HG03196 (cell line): ENCODE measurements at regions not wholly inside any gene's neighbourhood (a gene's known extent, or its start where the extent isn't known, plus 50 kb on each side); places are given as distances from the start of the nearest gene placed in this dataset.

Source experiments
- ATAC-seq: cut with Tn5 transposase; IDR thresholded peaks from one replicate; pipeline ENCODE4 v1.9.1; 2021; ENCODE audit not compliant: unreplicated experiment

DNA sequence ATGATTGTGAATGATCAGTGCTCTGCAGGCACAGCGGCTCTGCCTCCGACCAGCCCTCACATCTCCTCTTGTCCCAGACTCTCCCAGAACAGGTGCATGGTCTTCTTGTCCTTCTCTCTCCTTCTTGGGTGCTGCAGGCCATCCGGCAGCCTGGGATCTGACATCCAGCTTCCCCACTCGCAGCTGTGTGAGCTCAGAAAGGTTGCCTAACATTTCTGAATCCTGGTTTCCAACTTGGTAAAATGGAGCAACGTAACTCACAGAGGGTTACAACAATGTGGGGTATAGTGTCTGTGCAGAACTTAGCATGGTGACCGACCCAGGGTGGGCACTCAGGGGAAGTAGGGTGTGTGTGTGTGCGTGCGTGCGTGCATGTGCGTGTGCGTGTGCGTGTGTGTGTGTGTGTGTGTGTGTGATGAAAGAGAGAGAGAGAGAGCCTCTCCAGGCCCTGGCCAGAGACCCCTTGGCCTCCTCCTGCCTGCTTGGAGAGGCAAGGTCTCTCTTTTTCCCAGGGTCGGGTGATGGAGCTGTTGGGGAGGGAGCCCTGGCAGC lies 110.1 kb downstream of the SNX5 start:
- no peak for ATAC-seq

DNA sequence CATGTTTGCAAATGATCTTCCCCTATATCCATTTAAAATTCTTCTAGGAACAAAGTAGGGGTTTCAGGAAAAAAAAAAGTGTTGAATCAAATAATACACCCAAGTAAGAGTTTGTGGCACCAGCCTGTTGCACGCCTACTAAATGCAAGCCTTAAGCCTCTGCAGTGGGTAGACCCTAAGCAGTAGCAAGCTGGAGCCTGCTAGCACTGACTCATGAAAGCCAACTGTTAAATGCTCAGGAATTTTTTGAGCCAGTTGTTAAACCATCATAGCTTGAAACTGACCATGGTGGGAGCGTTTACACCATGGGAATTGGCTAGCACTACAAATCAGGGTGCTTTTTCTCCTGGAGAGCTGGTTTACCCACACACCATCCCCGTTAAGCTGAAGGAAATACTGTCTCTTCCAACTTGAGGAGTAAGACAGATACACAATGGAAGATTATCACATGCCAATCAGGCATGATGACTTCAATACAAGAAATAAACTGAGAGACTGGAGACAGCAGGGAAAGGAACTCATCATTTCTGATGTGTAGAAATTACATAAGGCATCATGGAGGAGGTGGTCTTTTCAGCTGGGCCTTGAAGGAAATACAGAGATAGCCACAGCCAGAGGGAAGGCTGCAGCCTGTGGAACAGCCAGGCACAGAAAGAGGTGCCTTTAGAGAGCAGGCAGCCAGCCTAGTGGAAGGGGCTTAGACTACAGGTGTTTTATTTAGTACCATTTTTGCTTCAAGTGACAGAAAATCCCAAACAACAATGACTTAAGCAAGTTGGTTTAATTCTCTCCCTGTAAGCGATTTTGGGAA lies 110.8 kb downstream of the SNX5 start:
- no peak for ATAC-seq

DNA sequence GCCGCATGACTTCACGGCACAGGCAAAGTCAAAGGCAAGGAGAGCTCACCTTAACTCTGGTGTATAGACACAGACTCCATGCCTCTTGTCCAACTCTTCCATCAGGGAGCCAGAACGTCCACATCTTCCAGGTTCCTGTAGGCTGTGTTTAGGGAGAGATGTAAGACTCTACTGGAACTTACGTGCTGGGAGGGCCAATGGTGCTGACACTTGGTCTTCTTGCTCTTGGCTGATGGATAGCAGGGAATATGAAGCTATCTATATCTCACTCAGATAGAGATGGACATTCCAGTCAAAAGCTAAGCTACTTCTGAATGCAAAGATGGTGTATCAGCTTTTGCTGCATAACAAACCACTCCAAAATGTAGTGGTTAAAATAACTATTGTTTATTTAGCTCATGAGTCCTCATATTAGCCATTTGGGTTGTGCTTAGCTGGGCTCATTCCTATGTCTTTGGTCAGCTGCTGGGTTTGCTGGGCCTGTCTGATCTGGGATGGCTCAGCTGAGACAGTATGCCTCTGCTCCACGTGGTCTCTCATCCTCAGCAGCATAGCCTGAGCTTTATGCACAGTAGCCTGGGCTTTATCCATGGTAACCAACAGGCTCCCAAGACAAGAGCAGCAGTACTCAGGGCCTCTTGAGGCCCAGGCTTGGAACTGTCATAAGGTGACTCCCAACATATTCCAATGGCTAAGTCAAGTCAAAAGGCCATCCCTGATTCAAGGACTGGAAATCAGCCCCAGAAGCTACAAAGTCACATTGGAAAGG lies 111.6 kb downstream of the SNX5 start:
- no peak for ATAC-seq

DNA sequence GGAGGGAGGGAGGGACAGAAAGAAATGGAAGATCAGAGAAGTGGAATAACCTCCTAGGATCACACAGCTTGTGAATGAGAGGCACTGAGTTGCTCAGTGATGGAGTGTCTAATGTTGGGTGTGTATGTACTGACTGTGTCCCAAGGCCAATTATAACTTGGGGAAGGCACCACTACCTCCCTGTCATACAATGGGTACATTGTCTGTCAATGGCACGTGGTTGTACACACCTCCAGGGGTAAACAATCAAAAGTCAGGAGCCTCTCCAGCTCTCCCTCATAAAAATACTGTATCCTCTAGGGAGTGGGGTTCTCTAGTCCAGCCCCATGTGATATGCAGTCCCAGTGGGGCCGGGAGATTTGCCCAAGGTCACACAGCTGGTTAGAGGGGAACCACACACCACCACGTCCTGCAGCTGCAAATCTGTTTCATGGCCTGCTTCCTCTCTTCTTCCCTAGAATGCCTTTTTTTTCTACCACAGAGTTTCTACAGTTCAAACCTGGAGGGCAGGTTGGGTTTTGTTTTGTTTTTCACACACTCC lies 112.5 kb downstream of the SNX5 start:
- ATAC-seq, result peak; percentile 81

DNA sequence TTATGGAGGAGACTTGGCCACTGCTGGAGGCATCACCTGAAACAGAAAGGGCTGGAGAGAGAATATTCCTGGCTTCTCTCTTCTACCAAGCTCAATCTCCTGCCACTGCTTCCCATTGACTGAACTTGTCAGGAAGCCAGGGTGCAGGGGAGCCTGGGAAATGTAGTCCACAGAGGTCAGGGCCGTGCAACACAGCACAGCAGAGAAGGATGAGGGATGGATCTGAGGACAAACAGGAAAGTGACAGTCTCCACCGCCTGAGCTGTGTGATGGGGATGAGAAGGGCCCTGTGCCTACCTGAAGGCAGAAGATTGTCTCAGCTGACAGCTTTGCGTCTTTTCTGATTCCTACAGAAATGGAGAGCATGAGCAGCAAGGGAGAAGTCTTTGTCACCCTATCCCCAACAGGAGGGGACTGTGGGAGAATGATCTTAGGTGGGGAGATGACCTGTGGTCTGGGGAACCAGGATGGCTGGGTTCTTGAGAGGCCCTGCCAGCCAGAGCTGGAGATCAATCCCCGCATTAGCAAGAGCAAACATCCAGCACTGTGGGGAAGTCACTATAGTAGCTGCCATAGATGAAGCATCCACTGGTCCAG lies 114.2 kb downstream of the SNX5 start:
- no peak for ATAC-seq

DNA sequence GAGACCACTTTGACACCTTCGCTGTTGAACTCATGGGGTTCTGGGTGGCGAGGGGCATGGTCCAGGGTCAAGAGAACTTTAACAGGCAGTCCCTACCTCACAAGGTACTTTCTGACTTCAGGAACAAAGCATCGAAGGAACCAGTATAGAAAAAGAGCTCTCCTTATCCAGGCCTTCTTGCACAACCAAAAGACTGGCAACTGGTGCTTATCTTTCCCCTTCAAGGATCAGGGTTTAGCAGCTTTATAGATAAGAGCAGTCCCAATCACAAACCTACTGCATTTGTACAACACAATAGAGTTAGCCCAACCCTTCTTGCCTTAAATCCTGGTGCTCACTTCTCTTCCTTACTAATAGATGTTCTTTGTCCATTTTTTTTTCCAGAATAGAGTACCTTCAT lies 116.3 kb downstream of the SNX5 start:
- ATAC-seq, result no peak

DNA sequence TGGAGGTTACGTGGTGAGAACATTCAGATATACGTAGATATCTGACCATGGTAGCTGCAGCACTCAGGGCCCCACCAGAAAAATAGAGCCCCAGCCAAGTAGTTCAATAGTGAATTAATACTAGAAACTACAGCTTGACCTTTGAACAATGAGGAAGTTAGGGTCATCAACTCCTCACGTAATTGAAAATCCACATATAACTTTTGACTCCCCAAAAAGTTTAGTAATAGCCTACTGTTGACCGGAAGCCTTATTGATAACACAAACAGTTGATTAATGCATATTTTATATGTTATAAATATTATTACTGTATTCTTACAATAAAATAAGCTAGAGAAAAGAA lies 117.9 kb downstream of the SNX5 start:
- no peak for ATAC-seq

DNA sequence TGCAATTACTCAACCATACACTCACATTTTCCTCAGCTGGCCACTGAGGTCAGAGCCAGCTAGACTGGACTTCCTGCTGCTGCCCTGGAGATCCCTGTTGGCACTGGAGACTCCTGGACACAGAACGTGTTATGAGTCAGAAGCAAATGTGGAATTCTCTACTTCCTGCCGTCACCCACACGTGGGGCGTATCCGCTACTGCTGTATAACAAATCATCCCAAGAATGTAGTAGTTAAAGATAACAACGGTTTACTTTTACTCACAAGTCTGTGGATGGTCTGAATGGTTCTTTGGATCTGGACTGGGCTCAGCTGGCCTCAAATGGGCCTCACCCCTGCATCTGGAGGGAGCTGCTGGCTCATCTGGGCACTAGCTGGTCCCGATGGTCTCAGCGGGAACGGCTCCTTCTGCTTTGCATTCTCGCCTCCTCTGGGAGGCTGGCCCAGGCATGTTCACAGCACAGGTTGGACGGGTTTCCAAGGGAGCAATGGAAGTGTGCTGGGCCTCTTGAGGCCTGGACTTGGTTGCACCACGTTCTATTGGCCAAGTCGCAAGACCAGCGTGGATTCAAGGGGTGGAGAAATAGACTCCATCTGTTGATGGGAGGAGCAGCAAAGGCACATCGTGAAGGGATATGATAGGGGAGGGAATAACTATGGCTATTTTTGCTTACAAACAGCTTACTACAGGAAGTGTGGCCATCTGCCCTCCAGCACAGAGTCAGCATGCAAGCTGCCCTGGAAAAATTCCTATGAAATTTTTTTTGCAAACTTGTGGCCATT lies 118.5 kb downstream of the SNX5 start:
- ATAC-seq, result no peak

DNA sequence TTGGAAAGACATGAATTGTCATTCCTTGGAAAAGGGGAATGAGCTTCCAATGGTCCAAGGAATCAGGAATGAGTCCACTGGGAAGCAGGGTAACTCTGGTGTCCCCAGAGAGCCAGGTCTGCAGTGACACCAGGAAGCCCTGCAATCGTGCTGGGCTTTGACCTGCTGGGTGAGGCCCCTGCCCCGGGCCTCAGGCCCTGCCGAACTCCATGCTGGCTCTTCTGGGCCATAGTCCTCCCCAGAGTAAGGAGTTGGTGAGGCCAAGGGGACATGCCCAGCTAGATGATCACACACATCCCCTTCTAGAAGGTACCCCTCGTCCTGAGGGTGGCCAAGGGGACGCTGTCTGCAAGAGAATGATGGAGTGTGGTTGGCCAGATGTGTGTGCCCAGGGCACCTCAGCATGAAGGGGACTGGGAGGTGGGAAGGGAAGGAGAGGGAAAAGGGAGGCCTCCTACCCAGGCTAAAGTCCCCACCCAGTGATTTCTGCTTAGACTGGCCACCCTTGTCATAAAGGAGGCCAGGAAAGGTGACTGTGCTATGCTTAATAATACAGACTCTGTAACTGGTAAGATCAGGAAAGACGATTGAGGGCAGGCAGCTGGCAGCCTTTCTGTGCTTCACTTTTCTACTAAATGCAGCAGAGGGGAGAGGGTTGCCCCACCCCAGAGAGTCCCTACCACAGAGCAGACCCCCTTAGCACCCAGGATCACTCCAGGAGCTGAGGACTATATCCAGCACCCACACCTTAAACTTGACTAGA lies 119.3 kb downstream of the SNX5 start:
- ATAC-seq, result no peak

DNA sequence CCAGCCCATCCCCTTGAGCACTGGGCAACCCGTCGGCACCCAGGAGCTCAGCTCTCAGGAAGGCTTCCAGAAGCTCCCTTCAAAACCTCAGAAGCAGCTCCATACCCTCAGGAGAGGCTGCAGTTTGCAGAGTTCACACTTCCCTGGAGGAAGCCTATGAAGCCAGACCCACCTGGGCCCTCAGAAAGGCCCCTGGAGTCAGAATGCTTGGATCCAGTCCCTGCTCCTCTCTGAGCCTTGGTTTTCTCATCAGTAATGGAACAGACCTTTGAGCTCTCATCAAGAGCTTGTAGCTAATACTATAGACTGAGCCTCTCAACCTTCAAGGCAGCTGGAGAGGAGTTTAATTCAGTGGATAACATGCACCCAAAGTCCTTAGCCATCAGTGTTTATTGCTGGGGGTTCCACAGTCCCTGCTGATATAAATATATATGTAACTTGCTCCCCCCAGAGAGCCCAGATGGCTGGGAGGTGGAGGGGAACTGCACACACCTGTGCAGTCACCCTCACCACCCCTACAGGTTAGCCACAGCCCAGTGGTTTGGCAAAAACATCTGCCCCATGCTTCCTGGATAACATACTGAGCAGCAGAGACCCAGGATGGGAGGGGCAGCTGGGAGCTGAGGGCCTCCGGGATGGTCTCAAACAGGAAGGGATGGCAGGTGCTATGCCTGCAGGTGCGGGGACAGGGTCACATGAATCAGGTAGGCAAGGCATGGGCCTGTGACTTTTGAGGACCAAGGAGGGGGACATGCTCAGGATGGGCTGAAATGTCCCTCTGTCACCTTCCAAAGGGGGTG lies 120.1 kb downstream of the SNX5 start:
- no peak for ATAC-seq

DNA sequence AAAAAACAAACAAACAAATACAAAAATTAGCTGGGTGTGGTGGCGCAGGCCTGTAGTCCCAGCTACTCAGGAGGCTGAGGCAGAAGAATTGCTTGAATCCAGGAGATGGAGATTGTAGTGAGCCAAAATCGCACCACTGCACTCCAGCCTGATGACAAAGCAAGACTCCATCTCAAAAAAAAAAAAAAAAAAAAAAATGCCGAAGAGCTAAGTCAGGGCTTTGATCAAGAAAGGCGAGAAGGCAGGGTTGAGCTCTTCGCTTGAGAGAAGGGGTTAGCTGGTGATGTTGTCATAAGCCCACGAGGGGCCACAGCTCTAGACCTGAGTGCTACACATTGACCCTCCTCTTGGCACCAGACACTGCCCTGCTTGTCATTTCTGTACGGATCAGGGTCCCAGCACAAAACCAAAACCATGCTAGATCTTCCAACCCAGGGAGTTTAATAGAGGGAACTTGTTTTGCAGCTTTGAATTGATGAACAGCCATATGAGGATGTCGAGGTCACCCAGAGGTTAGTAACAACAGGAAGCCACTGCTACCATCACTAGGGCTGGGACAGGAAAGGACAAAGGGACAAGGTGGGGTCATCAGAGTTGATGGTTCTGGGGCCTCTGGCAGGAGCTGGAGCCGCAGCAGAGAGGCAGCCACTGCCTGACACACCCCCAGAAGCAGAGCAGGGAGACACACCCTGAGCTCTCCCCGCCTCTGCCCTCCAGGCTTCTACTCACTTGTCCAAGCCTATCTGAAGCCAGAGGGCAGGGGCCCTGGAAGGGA lies 122.7 kb downstream of the SNX5 start:
- ATAC-seq, result no peak

DNA sequence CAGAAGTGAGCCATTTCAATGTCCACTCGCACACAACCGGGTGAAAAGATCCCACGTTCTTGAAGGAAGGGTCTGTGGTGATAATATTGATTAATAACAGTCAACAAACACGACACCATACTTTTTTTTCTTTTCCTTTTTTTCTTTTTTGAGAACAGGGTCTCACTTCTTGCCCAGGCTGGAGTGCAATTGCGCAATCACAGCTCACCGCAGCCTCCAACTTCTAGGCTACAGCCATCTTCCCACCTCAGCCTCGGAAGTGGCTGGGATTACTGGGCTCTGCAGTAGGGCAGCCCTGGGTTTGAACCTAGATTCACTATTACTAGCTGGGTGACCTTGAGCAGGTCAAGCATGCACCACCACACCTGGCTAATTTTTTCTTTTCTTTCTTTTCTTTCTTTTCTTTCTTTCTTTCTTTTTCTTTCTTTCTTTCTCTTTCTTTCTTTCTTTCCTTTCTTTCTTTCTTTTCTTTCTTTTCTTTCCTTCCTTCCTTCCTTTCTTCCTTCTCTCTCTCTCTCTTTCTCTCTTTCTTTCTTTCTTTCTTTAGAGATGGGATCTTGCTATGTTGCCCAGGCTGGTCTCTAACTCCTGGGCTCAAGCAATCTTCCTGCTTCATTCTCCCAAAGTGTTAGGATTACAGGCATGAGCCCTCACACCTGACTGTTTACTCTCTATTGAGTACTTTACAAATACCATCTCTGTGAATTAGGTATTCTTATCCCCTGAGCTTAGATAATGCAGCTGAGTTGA lies 123.9 kb downstream of the SNX5 start:
- ATAC-seq, result no peak

DNA sequence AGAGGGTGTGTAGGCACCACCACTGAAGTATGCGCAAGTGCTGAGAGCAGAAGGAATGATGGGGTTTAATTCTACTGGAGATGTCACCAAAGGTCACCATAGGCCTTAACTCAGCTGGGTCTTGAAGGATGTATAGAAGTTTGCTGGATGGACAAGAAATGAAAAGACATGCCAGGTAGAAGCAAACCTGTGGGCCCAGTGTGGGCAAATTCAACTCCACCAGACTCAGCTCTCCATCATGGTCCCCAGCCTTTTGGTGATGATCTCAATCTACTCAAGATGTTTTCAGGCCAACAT lies 124.5 kb downstream of the SNX5 start:
- no peak for ATAC-seq

DNA sequence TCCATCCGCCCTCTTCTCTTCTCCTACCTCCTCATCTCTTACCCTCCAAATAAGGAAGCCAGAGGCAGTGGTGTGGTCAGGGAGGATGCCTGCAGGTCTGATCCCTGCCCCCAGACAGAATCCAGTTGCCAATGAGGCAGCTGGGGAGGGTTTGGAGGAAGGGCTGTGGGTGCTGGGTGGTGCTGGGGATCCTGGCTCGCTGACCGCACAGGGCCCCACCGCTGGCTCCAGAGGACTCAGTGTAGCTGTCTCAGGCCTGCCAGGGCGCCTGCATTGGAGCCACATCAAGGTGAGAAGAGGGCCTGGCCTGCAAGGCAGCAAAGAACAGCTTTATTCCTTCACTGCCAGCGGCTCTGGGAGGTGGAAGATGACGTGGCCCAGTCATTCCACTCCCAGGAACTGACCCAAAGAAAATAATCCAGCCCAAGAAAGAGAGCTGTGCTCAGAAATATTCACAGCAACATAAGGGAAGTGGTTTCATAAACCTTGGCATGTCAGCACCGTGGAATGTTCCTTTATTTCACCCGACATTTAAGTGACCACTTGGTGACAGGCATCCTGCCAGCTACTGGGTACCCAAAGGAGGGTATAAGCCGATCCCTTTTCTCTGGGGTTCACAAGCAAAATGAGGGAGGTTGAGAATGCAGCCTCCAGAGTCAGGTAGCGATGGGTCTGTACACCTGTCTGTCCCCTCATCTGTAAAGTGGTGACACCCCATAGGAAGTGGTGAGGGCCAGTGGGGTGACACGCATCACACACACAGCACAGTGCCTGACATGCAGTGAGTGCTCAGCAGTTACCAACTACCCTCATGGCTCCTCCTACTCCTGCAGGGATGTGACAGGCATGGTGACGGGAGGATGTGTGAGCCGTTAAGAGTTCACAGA lies 125.1 kb downstream of the SNX5 start:
- ATAC-seq, result peak; percentile 58

DNA sequence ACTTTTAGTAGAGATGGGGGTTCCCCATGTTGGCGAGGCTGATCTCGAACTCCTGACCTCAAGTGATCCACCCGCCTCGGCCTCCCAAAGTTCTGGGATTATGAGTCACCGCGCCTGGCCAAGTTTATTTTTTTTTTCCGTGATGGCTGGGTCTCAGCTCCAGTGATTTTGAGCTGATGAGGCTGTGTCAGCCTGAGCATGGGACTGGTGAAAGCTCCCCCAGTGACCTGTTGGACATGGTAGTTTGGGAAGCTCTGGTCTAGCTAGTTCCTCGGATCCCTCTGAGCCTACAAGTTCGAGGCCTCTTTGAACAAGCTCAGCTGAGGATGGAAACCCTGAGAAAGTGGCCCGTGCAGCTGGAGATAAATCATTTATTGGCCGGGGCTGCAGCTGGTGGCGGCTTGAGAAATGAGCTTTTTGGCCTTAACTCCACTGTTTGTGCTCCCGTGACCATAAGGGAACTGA lies 126.8 kb downstream of the SNX5 start:
- ATAC-seq, result no peak

DNA sequence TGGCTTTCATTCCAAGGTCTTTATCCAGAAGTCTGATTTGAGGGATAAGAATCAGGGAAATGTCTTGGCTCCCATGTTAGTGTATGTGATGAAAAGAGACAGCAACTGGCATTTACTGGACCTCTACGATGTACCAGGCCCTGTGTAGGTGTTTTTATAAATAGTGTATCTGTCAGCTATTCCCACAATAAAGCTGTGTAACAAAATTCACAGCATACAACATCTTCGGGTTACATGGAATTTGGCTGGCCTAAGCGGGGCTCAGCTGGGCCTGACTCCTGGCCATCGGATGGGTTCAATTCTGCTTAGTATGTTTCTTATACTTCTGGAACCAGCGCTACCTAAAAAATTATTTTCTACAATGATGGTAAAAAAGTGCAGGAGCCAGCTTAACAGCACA lies 128.2 kb downstream of the SNX5 start:
- no peak for ATAC-seq

DNA sequence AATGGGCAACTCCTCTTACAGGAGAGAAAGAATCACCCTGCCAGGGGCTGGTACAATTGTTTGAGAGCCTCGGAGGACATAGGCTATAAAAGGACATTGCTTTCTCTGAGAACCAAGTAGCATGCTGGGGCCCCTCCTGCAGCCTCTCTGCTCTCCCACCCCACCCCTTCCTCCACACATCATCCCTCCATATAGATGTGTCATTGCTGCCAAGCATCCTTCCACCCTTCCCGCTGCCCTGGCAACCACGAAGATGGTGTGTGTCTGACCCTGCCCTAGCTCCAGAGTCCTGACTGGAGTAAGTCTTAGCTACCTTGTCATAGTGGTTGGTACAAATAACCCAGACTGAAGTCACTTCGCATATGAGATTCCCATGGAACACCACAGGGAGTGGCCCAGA lies 129.7 kb downstream of the SNX5 start:
- ATAC-seq, result no peak
